Endothelial cell of umbilical vein (primary cell): ENCODE measurements at regions not wholly inside any gene's neighbourhood (a gene's known extent, or its start where the extent isn't known, plus 50 kb on each side); places are given as distances from the start of the nearest gene placed in this dataset.

Experiments
- BruUV-seq: library from RNA; stranded (reverse); fragments of 400-500 nt; replicated peaks from 2 replicates; lab custom pipeline; 2021; lab: Mats Ljungman, UMichigan
- CTCF ChIA-PET: fragments of 300-600, 350-600 bp; sonication (Branson Sonifier 250); formaldehyde crosslinking; loops from one replicate; lab custom pipeline; 2021; ENCODE audit warnings: antibody characterized with exemption, inconsistent platforms; lab: Charles Lee
- POLR2A ChIA-PET: fragments of 300-600, 350-600 bp; sonication (Branson Sonifier 250); formaldehyde crosslinking; loops from one replicate; lab custom pipeline; 2021; ENCODE audit warnings: antibody characterized with exemption, inconsistent platforms; lab: Charles Lee
- DNase-seq: peaks from one replicate; pipeline ENCODE4 v3.0.0-alpha.2; 2011; ENCODE audit warnings: low read depth, low spot score
- FAIRE-seq: peaks from 2 replicates; lab custom pipeline; 2011; peaks lifted over from hg19 to GRCh38; lab: Jason Lieb, UNC
- H2AFZ ChIP-seq: 2 replicates; pipeline ENCODE4 v1.6.0; 2012; ENCODE audit warnings: low read depth, low read length, control low read depth, inconsistent platforms
- H3K27ac ChIP-seq: 2 replicates; pipeline ENCODE4 v1.5.1; 2011; ENCODE audit warnings: low read depth, mild to moderate bottlenecking, control low read depth, low read length, moderate library complexity; ENCODE audit not compliant: insufficient read depth
- H3K27me3 ChIP-seq, 2 experiments: 2 replicates each; pipeline versions ENCODE4 v1.6.0 to v1.6.1; 2011; ENCODE audit warnings: low read length in 2 of 2, mixed read lengths in 1 of 2; ENCODE audit not compliant: control insufficient read depth in 2 of 2, insufficient read depth in 2 of 2
- H3K36me3 ChIP-seq, 2 experiments: 2 replicates in 1 of 2; 3 replicates in 1 of 2; pipeline ENCODE4 v1.5.1; 2011; ENCODE audit warnings: low read length in 2 of 2, mild to moderate bottlenecking in 1 of 2, moderate library complexity in 1 of 2; ENCODE audit not compliant: control insufficient read depth in 2 of 2, insufficient read depth in 2 of 2; ENCODE audit errors: extremely low read depth in 1 of 2
- H3K4me1 ChIP-seq: 3 replicates; pipeline ENCODE4 v1.5.1; 2011; ENCODE audit warnings: mild to moderate bottlenecking, low read length; ENCODE audit not compliant: control insufficient read depth, insufficient read depth; ENCODE audit errors: extremely low read depth
- H3K4me2 ChIP-seq: 2 replicates; pipeline ENCODE4 v1.6.1; 2011; ENCODE audit warnings: low read length, control low read depth, mixed read lengths; ENCODE audit not compliant: insufficient read depth
- H3K4me3 ChIP-seq, 3 experiments: fragments of 200-600 bp in 1 of 3; sonication (generic), shearing (Covaris generic) in 1 of 3; replicated peaks in 1 of 3; 2 replicates each; pipeline ENCODE4 v1.5.1; 2011 to 2016; ENCODE audit warnings: control low read depth in 3 of 3, low read length in 3 of 3, mild to moderate bottlenecking in 2 of 3, inconsistent platforms in 1 of 3, low read depth in 1 of 3, moderate library complexity in 1 of 3; ENCODE audit not compliant: insufficient read depth in 1 of 3
- H3K79me2 ChIP-seq: 2 replicates; pipeline ENCODE4 v1.6.0; 2012; ENCODE audit warnings: low read length, inconsistent platforms; ENCODE audit not compliant: control insufficient read depth, insufficient read depth
- H3K9ac ChIP-seq: replicated peaks from 2 replicates; pipeline ENCODE3; 2011; ENCODE audit warnings: low read length, control low read depth; ENCODE audit not compliant: insufficient read depth; ENCODE audit errors: extremely low read depth
- H3K9me1 ChIP-seq: replicated peaks from 3 replicates; pipeline ENCODE4 v1.6.0; 2011; ENCODE audit warnings: mild to moderate bottlenecking, low read length; ENCODE audit not compliant: control insufficient read depth, insufficient read depth; ENCODE audit errors: extremely low read depth
- H3K9me3 ChIP-seq: replicated peaks from 2 replicates; pipeline ENCODE4 v1.5.1; 2012; ENCODE audit warnings: low read length, inconsistent platforms; ENCODE audit not compliant: control insufficient read depth, insufficient read depth
- H4K20me1 ChIP-seq: replicated peaks from 2 replicates; pipeline ENCODE3; 2011; ENCODE audit warnings: mild to moderate bottlenecking, low read length; ENCODE audit not compliant: control insufficient read depth, insufficient read depth; ENCODE audit errors: extremely low read depth
- CTCF ChIP-seq, 2 donors: IDR thresholded peaks; 1 replicate in 1 of 2; 2 replicates in 1 of 2; pipeline ENCODE4 v1.5.1; 2011; ENCODE audit warnings: low read length in 2 of 2, mild to moderate bottlenecking in 2 of 2, moderate library complexity in 2 of 2, control low read depth in 1 of 2, inconsistent platforms in 1 of 2, low read depth in 1 of 2; ENCODE audit not compliant: insufficient read depth in 1 of 2; ENCODE audit errors: extremely low read depth in 1 of 2
- EZH2 ChIP-seq: IDR thresholded peaks from 2 replicates; pipeline ENCODE4 v1.6.1; 2012; ENCODE audit warnings: borderline replicate concordance, low read depth, mild to moderate bottlenecking, moderate library complexity, low read length, inconsistent platforms; ENCODE audit not compliant: severe bottlenecking
- FOS ChIP-seq: IDR thresholded peaks from 2 replicates; pipeline ENCODE4 v1.6.1; 2011; ENCODE audit warnings: mild to moderate bottlenecking, low read length, moderate library complexity, borderline replicate concordance; ENCODE audit not compliant: insufficient read depth
- GATA2 ChIP-seq: IDR thresholded peaks from 2 replicates; pipeline ENCODE4 v1.7.0; 2011; ENCODE audit warnings: low read depth, mild to moderate bottlenecking, moderate library complexity, mixed read lengths, low read length; ENCODE audit not compliant: insufficient read length, insufficient read depth
- JUN ChIP-seq: IDR thresholded peaks from 2 replicates; pipeline ENCODE4 v1.6.1; 2011; ENCODE audit warnings: borderline replicate concordance, low read depth; ENCODE audit not compliant: insufficient read length, insufficient read depth
- MAX ChIP-seq: IDR thresholded peaks from 2 replicates; pipeline ENCODE4 v1.6.1; 2011; ENCODE audit not compliant: insufficient read depth, insufficient read length
- MYC ChIP-seq: IDR thresholded peaks from one replicate; pipeline ENCODE4 v1.6.1; 2011; ENCODE audit warnings: mild to moderate bottlenecking, low read depth, low read length
- POLR2A ChIP-seq: IDR thresholded peaks from 2 replicates; pipeline ENCODE4 v1.6.1; 2012; ENCODE audit warnings: low read depth, mild to moderate bottlenecking, control low read depth, low read length
- POLR2AphosphoS5 ChIP-seq: IDR thresholded peaks from 2 replicates; pipeline ENCODE4 v1.6.1; 2012; ENCODE audit warnings: low read depth, mild to moderate bottlenecking, control low read depth, low read length, moderate library complexity; ENCODE audit not compliant: insufficient read depth
- dilution Hi-C: fragments of 300-500 bp; cut with MboI; formaldehyde crosslinking; loops from one replicate; pipeline ENCODE4 v1.15.0; 2019; ENCODE audit warnings: low sequenced_read_pairs; ENCODE audit not compliant: extremely low pct_ligation_motif_present
- intact Hi-C: fragments of 100-400 bp; cut with micrococcal nuclease; formaldehyde crosslinking; loops from one replicate; pipeline ENCODE4 v1.10.0; 2022

GRCh38 chr1:244218220-244218619, 167.1 kb downstream of the ZBTB18 start:
- intact Hi-C loops (no loop called here), dilution Hi-C loops (no loop called here)
- no TSS peak for BruUV-seq
- DNase-seq: no peak
- TF ChIP-seq MAX (no peak), GATA2 (no peak), CTCF (IDR thresholded peaks at IDR 0.05; ENCODE audit: extremely low read depth in 1 of 2, insufficient read depth in 1 of 2, low read depth in 1 of 2, low read length in 2 of 2) (no peak), MYC (no peak), EZH2 (no peak), POLR2A (no peak), POLR2AphosphoS5 (no peak), JUN (no peak), FOS (no peak)
- Histone ChIP-seq H2AFZ (no peak overlapping the region), H3K4me2 (no peak overlapping the region), H3K27me3 (no peaks in the 10 kb centered on the region), H3K9me1 (no peaks in the 10 kb centered on the region), H3K4me3 (no peak overlapping the region), H3K36me3 (no peaks in the 10 kb centered on the region), H3K4me1 (peaks cover 15% of the 10 kb centered on the region), H3K9ac (no peak overlapping the region), H3K9me3 (no peaks in the 10 kb centered on the region), H3K27ac (no peak overlapping the region), H4K20me1 (no peaks in the 10 kb centered on the region), H3K79me2 (no peaks in the 10 kb centered on the region)
- FAIRE-seq: no peak
- ChIA-PET POLR2A (no interaction called here), CTCF (no interaction called here)
